ENCODE measurements at regions not wholly inside any gene's neighbourhood (a gene's known extent, or its start where the extent isn't known, plus 50 kb on each side); places are given as distances from the start of the nearest gene placed in this dataset.
"Not testable (repeated sequence)": the region's sequence is repeated elsewhere in the genome, so short reads cannot be mapped to it uniquely, and the experiment has no call there.

DNA sequence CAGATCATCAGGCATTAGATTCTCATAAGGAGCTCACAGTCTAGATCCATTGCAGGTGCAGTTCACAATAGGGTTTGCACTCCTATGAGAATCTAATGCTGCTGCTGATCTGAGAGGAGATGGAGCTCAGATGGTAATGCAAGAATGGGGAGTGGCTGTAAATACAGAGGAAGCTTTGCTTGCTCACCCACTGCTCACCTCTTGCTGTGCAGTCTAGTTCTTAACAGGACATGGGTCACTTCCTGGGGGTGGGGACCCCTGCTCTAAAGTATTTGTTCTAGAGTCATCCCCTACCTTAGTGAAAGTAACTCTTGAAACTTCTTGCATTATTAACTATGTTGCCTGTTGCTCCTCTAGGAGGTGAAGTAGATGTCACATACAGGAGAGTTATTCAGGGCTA, 171.3 kb upstream of the PARD3B start:
- no peak for DNase-seq

DNA sequence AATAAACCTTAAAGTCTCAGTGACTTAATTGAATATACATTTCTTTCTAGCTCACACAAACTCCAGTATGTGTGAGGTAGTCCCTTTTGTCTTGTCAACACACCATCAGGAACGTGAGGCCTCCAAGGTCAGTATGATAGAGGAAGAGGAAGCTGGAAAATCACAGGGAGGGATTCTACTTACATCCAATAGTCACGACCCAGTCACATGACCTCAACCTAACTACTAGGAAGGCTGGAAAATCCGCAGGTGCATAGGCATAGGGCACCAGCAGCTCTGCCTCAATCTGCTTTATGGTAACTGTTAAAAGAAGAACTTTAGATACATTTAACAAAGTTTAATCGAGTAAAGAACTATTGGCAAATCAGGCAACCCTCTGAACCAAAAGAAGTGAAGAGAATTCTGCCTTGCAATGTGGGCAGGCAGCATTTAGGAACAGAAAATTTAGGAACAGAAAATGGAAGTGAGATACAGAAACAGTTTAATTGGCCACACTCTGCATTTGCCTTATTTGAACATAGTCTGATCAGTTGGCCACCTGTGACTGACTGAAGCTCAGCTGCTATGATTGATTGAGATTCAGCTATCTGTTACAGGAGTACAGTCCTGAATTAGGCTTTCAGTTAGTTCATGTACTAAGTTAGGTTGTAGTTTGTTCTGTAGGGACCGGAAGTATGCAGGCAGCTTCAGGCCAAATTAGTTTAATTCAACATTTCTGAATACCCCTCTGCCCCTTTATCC, 165.0 kb upstream of the PARD3B start:
- no peak for DNase-seq

DNA sequence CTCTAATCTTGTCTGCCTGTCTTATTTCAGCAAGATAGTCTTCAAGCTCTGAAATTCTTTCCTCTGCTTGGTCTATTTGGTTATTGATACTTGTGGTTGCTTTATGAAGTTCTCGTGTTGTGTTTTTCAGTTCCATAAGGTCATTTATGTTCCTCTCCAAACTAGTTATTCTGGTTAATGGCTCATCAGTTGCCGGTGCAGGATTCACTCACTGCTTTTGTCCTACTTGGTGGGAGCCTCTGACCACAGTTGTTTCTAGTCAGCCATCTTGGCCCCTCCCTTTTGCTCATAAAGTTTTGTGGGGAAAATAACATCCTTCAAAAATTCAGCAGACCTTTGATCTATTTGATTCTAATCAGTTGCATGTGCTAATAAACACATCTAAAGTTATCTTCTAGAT, 158.6 kb upstream of the PARD3B start:
- no peak for DNase-seq

DNA sequence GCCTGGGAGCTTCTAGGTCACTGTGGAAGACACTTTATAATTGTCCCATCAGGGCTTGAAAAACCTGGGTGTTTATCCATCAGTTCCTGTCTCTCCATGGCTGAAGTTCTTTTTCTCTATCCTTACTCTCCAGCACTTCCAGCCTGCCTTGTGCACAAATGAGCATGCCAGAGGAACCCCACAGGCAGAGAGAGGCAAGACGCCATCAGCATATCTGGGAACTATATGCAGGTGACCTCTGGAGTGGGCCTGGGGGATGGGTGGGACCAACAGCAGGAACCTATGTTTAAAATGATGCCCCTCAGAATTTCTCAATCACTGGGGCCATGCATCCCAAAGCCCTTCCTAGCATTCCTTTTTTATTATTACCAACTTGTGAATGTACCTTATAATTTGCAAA, 156.2 kb upstream of the PARD3B start:
- no peak for DNase-seq

DNA sequence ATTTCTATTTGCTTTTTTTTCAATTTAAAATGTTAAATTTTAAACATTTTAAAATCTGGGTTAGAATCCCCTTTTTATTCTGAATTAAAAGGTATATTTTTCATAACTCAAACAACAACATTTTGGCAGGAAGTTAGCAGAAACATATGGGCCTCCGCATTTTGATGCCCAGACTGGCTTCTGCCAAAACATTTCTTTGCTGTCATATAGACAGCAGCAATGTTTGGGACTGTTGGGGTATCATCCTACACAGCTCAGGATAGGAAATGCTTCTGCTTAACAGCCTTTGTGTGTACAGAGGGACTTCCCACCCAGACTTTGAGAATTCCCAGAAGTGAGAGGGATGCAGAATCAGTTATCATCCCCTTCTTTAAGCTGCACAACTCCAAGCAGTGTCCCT, 155.4 kb upstream of the PARD3B start:
- no peak for DNase-seq

DNA sequence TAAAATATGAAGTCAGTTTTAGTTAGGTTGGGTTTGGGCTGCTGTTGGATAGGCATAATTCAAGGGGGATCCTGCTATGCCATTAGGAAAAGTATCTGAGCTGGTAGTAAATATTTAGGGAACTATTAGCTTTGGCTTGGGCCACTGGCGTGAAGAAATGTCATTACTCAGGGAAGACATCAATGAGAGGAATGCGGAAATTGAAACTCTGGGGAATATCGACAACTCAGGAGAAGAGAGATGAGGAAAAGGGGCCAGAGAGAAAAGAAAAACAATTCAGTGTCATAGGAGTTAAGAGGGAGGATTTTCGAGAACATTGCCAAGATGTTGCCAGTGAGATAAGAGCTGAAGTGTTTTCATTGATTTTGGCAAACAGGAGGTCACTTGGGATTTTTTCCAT, 149.7 kb upstream of the PARD3B start:
- no peak for DNase-seq

DNA sequence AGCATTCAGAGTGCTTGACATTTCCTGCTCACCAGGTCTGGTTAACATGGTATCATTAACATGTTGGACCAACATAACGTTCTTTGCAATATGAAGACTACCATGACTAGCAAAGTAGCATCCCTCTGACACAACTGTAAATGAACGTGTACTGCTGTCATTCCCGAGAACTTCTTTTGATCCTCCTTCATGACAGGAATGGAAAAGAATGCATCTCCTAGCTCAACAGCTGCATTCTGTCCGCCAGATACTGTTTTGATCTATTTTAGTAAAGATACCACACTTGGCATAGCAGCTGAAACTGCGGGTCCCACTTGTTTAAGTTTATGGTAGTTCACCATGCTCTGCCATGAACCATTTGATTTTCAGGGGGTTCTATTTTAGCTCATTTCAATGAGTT, 144.2 kb upstream of the PARD3B start:
- no peak for DNase-seq

DNA sequence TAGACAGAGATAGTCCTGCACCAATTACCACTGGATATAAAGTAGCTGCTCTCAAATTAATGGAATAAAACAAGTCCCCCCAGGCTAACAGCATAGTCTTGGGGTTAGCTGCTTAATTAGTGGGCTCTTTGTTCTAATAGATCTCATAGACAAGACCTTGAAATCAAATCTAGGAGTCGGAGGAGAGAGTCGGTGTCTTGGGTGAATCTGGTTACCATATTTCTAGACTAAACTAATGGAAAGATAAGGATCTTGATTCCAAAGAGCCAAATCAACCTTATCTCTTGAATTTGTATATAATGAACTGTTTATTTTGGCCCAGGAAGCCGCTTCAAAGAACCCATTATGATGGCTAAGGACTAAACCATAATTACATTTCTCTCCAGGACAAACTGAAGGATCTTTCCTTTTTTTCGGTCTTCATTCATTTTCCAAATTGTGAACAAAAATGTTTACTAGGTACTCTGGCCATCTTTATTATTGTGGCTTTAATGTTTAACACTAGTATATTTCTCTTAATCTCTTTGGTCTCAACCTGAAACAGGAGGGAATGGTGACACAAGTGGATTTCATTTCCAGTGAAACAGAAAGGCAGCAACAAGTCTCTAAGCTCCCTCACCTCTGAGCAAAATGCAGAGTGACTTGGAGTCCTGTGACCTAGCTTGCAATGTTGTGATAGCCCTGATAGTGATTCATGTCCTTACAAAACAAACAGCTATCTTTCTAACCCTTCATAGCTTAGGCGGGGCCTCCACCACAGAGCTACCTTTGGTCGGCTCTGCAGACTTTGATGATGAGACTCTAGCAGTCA, 137.9 kb upstream of the PARD3B start:
- DNase-seq, result no peak

DNA sequence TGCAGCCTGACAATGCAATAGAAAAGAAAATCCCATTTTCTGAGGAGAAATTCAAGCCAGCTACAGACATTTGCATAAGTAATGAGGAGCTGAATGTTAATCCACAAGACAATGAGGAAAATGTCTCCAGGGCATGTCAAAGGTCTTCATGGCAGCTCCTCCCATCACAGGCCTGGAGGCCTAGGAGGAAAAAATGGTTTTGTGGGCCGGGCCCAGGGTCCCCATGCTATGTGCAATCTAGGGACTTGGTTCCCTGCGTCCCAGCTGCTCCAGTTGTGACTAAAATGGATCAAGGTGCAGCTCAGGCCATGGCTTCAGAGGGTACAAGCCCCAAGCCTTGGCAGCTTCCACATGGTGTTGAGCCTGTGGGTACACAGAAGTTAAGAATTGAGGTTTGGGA, 132.5 kb upstream of the PARD3B start:
- not testable (repeated sequence) for DNase-seq

DNA sequence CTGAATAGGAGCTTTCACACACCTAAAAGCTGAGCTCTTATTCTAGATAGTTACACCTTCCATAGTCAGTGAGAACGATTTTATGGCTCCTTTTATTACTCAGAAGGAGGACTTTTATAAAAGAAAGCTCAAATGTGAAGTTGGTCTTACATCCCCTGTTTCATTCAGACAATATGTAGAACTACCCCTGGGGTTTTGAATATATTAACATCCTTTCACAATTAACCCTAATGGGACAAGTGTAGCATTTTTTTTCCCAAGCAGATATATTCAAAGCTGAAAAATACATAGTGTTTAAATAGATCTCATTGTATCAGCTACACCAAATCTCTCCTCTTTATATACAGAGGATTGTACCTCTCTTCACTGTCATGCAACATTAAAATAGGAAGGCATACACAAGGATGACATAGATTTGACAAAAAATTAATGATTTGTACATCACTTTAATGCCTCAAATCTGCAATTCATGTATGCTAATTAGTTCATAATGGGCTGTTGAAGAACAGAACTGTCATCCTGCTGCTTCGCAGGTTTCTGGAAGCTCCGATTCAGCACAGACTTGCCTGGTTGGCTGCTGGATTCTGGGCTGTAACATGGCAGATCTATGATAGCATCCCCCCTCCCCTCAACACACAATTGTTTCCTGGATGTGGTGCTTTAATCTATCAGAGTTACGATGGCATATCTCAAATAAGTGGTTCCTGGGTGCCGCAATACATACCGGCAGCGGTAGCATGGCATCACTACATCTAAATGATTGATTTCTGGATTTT, 129.7 kb upstream of the PARD3B start:
- no peak for DNase-seq

DNA sequence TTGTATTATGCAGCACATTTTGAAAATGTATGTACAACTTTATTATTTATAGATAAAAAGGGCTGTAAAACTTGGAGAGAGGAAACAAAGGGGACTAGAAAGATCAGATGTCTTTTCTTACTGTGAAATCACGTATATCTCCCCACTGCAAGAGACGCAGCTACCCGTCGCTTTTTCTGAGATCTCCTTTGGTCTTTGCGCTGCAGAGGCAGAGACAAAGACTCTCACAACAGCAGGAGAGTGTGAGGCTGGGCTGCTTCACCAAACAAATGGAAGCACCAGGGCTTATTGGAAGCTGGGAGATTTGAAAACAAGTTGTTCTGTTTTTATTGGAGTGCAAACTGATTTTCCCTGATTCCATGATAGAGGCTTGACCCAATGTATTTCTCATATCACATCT, 129.0 kb upstream of the PARD3B start:
- DNase-seq, result no peak

DNA sequence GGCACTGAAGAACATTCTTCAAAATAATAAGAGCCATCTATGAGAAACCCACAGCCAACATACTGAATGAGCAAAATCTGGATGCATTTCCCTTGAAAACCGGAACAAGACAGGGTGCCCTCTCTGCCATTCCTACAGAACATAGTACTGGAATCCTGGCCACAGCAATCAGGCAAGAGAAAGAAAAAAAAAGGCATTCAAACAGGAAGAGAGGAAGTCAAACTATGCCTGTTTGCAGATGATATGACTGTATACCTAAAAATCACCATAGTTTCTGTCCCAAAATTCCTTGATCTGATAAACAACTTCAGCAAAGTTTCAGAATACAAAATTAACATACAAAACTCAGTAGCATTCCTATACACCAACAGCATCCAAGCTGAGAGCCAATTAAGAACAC, 119.5 kb upstream of the PARD3B start:
- DNase-seq, result no peak

DNA sequence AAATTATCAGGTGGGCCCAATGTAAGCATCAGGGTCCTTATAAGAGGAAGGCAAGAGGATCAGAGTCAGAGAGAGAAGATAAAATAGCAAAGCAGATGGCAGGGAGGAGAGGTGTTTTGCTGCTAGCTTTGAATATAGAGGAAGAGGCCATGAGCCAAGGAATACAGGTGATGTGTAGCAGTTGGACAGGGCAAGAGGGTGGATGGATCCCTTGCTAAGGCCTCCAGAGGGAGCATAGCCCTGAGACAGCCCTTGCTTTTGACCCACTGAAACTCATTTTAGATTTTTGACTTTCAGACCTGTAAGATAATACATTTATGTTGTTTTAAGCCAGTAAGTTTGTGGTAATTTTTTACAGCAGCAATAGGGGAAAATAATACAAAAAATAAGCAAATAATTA, 116.6 kb upstream of the PARD3B start:
- DNase-seq, result no peak

DNA sequence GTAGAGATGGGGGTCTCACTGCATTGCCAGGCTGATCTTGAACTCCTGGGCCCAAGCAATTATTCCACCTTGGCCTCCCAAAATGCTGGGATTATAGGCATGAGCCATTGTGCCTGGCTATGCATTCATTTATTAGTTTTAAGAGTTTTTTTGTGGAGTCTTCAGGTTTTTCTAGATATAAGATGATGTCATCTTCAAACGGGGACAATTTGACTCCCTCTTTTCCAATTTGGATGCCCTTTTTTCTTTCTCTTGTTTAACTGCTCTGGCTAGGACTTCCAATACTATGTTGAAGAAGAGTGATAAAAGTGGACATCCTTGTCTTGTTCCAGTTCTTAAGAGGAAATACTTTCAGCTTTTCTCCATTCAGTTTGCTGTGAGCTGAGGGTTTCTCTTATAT, 113.7 kb upstream of the PARD3B start:
- DNase-seq, result no peak

DNA sequence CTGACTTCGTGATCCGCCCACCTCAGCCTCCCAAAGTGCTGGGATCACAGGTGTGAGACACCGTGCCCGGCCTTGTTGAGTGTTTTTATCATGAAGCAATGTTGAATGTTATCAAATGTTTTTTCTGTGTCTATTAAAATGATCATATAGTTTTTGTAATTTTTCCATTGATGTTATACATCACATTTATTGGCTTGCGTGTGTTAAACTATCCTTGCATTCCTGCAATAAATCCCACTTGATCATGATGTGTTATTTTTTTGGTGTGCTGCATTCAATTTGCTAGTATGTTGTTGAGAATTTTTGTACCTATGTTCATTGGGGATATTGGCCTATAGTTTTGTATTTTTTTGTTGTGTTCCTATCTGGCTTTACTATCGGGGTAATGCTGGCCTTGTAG, 113.1 kb upstream of the PARD3B start:
- no peak for DNase-seq

DNA sequence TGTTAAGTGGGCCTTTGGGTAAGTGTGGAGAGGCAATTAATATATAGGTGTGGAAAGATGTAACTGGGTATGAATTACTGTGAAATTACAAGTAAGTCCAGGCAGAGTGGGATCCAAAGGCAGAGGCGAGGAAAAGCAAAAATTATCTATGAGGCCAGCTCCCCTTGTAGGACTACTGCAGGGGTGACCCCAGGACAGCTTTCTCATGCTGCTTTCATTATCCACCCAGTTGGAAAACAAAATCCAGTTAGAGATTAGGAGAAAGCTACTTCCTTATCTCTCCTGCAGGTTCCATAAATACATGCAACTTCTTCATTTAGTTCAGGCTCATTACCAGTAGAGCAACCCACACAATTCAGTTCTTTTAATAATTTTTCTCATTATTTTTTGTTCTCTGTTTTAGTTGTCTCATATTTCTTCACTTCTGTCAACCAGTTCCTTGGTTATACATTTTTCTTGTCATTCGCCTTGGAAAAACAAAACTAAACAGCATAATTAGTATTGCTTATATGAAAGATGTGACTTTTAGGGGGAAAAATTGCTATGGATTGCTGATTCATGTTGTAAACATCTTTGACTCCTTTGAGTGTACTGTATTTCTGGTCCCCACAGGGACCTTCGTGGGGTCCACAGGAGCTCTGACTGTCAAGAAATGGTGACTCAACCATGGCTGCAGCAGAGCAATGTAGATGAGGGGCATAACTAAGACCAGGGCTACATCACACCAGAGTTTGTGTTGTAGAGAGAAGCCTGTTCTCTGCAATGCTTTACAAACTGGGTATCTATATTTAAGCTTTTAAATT, 110.4 kb upstream of the PARD3B start:
- DNase-seq, result no peak

DNA sequence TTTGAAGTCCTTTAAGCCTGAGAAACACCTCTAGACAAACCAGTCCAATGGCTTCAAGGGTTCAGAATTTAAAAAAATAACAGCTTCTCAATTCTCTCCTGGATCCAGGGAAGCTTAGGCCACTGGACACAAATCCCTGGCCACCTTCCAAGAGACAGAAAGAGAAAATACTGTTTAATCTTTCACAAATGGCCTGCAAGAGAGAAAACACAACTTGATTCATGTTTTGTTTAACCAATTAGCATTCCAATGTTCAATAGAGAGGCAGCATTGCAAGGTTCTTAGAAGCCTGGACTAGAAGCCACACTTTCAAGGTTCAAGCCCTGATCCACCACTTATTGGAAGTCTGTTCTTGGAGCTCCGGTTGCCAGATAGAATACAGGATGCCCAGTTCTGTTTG, 109.0 kb upstream of the PARD3B start:
- DNase-seq, result no peak

DNA sequence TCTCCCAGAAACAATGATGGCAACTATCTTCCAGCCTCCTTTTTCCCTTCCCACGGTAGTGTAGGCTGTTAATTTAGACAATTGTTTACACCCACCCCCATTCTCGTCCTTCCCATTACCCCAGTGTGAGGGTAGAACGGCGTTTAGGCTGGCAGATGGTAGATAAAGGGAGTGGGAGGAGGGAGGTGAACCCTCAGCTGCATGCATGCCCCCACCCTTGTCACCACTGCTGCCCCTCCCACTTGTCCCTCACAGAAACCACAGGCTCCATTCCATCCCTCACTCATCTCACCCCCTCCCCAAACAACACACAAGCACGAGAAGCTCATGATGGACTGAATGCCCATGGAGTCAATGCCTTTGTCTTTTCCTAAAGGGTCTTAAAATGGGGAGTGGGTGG, 107.9 kb upstream of the PARD3B start:
- DNase-seq, result no peak

DNA sequence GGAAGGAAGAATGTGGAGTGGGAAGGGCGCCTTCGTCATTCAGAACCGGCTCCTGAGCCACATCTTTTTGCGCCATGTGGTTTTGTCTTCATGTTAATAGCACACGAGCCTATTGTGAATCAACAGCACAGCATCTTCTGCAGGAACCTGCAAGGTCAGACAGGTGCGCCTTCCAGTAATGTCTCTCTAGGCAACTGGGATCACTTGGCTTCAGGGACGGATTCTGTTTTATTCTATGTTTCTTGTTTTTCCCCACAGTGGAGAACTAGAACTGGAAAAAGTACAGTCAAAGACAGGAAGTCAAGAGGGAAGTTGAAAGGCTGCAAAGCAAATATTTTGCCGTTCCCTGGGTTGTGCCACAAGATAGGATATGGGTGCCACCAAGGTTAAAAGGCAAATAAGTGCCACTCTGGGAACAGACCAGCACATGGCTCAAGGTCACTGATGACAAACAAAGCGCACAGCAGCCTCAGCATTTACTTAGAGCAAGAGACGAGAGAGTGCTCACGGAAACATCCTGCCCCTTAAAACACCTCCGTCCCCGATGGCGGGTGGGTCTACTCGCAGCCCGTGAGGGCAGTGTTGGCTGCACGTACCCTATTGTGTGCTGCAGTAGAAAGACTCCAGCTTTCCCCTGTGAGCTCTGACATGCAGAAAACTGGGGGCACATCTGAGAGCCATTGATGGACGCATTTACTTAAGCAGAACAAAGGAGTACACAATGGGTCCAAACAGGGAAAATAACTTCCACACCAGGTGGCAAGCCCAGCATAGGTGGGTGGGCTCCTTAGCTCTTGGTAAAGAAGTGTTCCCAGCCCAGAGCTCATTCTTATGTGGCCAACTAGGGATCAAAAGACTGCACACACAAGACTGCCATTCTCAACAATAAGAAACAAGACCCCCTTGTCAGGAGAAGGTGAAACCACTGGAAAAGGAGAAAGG, 107.2 kb upstream of the PARD3B start:
- no peak for DNase-seq

DNA sequence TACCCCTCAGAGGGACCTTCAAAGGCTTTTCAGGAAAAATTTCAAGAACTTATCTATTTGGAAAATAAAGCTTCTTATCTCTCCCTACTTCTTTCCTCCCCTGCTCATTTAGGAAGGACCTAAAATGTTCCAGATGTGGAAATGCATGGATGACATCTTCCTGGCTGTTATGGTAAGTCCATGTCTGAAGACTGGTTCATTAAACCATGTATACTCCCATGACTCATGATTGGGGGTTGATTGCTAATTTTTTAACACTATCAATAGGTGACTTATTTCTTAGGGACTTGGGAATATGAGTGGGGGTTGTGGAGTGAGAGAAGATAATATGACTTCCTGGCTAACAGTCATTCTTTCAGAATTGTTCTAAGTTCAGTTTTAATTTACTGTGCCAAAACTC, 104.0 kb upstream of the PARD3B start:
- no peak for DNase-seq

DNA sequence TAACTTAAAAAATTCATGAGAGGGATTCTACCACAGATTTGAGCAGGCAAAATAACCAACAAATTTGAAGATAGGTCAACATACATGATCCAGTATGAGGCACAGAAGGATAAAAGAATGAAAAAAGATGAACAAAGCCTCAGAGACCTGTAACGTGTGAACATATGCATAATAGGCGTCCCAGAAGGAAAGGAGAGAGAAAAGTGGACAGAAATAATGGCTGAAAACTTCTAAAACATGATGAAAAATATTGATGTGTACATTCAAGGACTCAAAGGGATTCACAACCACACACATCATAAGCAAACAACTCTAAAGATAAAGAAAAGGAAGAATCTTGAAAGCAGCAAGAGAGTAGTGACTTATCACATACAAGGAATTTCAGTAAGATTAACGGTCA, 100.1 kb upstream of the PARD3B start:
- no peak for DNase-seq

DNA sequence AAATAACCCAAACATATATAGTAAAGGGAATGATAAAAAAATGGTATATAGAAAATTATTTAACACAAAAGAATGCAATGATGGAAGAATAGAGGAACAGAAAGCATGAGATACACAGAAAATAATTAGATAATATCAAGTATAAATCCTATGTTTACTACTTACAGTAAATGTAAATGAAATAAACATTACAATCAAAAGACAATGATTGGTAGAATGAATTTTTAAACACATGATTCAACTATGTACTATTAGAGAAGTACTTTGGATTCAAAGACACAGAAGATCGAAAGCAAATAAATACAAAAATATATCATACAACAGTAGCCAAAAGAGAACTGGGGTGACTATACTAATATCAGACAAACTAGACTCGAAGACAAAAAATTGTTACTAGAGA, 97.6 kb upstream of the PARD3B start:
- no peak for DNase-seq

All from CD4-positive, alpha-beta T cell treated with Interferon gamma for 1 hour (primary cell).